KMS-11 (cell line): ENCODE measurements at regions not wholly inside any gene's neighbourhood (a gene's known extent, or its start where the extent isn't known, plus 50 kb on each side); places are given as distances from the start of the nearest gene placed in this dataset.

Experiments used
- H2AFZ ChIP-seq: fragments of 200-600 bp; sonication (generic); 2 replicates; pipeline ENCODE4 v1.6.1; 2016; ENCODE audit warnings: antibody characterized with exemption, mixed run types, low read depth
- H3K27ac ChIP-seq: fragments of 200-600 bp; sonication (generic); 2 replicates; pipeline ENCODE4 v1.6.1; 2016; ENCODE audit warnings: mild to moderate bottlenecking, mixed run types
- H3K27me3 ChIP-seq: fragments of 200-600 bp; sonication (generic); 2 replicates; pipeline ENCODE4 v1.6.1; 2017; ENCODE audit warnings: mild to moderate bottlenecking, low read depth, mixed run types, moderate library complexity; ENCODE audit not compliant: insufficient read depth
- H3K36me3 ChIP-seq: fragments of 200-600 bp; sonication (generic); 2 replicates; pipeline ENCODE4 v1.6.1; 2017; ENCODE audit warnings: mild to moderate bottlenecking, mixed run types; ENCODE audit not compliant: insufficient read depth
- H3K4me1 ChIP-seq: fragments of 200-600 bp; sonication (generic); 2 replicates; pipeline ENCODE4 v1.6.1; 2016; ENCODE audit warnings: mild to moderate bottlenecking, low read depth, mixed run types; ENCODE audit not compliant: poor library complexity, severe bottlenecking
- H3K4me2 ChIP-seq: fragments of 200-600 bp; sonication (generic); 2 replicates; pipeline ENCODE4 v1.7.0; 2016; ENCODE audit warnings: mild to moderate bottlenecking, mixed run types
- H3K4me3 ChIP-seq: fragments of 200-600 bp; sonication (generic); IDR thresholded peaks from 2 replicates; pipeline ENCODE4 v1.6.1; 2017; ENCODE audit warnings: low read depth, low read length, mixed read lengths; ENCODE audit not compliant: insufficient read depth
- H3K79me2 ChIP-seq: fragments of 200-600 bp; sonication (generic); 2 replicates; pipeline ENCODE4 v1.6.1; 2016; ENCODE audit warnings: low read depth, mixed run types; ENCODE audit not compliant: insufficient read depth
- H3K9ac ChIP-seq: fragments of 200-600 bp; sonication (generic); 2 replicates; pipeline ENCODE4 v1.6.1; 2016; ENCODE audit warnings: mild to moderate bottlenecking, mixed run types
- H4K20me1 ChIP-seq: fragments of 200-600 bp; sonication (generic); 2 replicates; pipeline ENCODE4 v1.6.1; 2016; ENCODE audit warnings: mild to moderate bottlenecking, mixed run types; ENCODE audit not compliant: insufficient read depth
- TF ChIP-seq, protein P1 (sequence below): fragments of 200-600 bp; sonication (generic); conservative IDR thresholded peaks from 2 replicates; pipeline ENCODE4 v1.6.1; 2017; ENCODE audit warnings: low read depth, mild to moderate bottlenecking, antibody characterized with exemption, low read length, moderate library complexity, mixed read lengths

DNA sequence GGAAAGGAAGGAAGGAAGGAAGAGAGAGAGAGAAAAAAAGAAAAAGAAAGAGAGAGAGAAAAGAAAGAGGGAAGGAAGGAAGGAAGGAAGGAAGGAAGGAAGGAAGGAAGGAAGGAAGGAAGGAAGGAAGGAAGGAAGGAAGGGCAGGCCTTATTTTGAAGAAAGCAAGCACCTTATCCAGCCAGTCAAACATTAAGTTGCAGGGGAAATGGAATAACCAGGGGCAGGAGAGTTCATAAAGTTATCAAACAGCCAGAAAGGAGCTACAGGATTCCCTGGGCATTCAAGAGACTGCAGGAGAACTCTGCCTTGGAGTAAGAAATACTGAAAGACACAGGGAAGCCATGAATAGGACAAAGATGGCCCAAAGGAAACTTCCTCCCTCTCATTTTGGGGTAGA lies 672.0 kb upstream of the INTU start:
- Histone ChIP-seq H2AFZ (no peak overlapping the region), H4K20me1 (no peaks in the 10 kb centered on the region), H3K4me3 (no peak overlapping the region), H3K9ac (no peak overlapping the region), H3K27me3 (no peaks in the 10 kb centered on the region), H3K4me2 (no peak overlapping the region), H3K27ac (no peak overlapping the region), H3K36me3 (no peaks in the 10 kb centered on the region), H3K79me2 (no peaks in the 10 kb centered on the region), H3K4me1 (no peaks in the 10 kb centered on the region)
- TF ChIP-seq, protein P1, sequence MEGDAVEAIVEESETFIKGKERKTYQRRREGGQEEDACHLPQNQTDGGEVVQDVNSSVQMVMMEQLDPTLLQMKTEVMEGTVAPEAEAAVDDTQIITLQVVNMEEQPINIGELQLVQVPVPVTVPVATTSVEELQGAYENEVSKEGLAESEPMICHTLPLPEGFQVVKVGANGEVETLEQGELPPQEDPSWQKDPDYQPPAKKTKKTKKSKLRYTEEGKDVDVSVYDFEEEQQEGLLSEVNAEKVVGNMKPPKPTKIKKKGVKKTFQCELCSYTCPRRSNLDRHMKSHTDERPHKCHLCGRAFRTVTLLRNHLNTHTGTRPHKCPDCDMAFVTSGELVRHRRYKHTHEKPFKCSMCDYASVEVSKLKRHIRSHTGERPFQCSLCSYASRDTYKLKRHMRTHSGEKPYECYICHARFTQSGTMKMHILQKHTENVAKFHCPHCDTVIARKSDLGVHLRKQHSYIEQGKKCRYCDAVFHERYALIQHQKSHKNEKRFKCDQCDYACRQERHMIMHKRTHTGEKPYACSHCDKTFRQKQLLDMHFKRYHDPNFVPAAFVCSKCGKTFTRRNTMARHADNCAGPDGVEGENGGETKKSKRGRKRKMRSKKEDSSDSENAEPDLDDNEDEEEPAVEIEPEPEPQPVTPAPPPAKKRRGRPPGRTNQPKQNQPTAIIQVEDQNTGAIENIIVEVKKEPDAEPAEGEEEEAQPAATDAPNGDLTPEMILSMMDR: no peak

DNA sequence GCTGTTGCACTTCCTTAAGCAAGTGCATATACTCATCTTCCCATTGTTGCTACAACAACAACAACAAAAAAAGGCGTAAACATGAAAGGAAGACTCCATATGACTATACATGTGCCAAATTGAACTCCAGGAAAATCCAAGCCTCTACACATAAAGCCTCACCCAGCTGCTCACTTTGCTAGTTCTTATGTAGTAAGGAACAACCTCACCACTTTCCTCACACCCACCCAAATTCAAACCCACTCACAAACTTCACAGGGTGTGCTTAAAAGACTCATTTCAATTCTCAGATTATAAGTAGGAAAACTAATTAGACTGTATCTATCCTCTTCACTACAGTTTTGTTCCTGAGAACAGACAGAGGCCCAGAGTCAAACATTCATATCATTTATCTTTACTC lies 671.1 kb upstream of the INTU start:
- no peak overlapping the region for H3K27ac ChIP-seq
- no peak overlapping the region for H3K4me2 ChIP-seq
- H4K20me1 ChIP-seq: no peaks in the 10 kb centered on the region
- H2AFZ ChIP-seq: no peak overlapping the region
- H3K4me1 ChIP-seq: no peaks in the 10 kb centered on the region
- TF ChIP-seq, protein P1: no peak
- no peak overlapping the region for H3K9ac ChIP-seq
- H3K4me3 ChIP-seq: no peak overlapping the region
- no peaks in the 10 kb centered on the region for H3K36me3 ChIP-seq
- H3K79me2 ChIP-seq: no peaks in the 10 kb centered on the region
- no peaks in the 10 kb centered on the region for H3K27me3 ChIP-seq

DNA sequence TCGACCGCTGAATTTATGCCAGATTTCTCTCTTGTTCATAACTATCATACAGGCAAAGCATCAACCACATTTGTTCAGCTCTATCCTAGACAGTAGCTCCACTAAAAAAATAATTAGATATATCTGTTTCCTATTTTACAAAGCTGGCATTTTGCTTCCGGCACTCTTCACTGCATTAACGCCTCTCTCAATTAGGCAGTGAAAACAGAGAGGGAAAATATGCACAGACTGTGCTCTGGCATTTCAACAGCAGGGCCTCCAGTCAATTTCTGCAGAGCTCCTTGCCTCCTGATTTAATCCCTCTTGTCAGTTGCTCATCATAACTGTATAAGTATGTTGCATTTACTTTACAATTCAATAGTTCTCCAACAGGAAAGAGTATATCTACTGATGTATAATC lies 666.9 kb upstream of the INTU start:
- Histone ChIP-seq H3K9ac (no peak overlapping the region), H2AFZ (no peak overlapping the region), H4K20me1 (no peaks in the 10 kb centered on the region), H3K4me2 (no peak overlapping the region), H3K27ac (no peak overlapping the region), H3K27me3 (no peaks in the 10 kb centered on the region), H3K36me3 (no peaks in the 10 kb centered on the region), H3K4me3 (no peak overlapping the region), H3K4me1 (no peaks in the 10 kb centered on the region), H3K79me2 (no peaks in the 10 kb centered on the region)
- TF ChIP-seq, protein P1: no peak

DNA sequence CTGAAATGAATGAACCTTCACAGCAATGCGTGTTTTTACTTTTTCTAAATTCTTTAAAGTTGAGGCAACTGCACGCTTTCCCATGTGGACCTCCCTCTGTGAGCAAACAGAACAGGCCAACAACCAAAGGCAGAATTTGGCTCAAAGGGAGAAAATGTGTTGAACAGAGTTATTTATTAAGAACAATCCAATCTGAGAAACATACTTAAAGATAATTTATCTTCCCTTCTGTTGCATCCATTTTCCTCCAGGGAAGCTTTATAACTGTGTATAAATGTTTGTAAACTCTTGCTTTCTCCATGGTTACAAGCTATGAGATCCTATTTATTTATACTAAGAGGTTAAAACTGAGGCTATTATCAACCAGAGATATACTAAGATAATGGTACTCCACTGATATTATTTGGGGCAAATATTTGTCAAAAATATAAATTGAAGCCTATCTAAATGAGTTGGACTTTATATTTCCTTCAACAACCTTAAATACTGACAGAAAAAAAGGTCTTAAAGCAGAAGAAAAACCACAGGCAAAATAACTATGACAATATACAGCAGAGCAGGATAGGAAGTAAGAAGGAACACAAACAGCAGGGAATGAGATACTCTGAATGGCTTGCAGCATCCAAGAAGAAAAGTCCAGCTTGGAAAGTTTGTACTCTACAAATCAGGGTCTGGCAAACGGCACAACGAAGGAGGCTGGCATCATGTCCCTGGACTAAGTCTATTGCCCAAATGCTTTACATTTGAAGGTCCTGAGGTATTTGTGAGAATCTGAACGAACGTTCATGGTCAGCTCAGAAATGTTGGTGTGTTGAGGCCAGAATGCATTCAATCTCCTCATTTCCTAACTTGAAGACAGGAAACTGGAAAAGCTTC lies 663.2 kb upstream of the INTU start:
- H2AFZ ChIP-seq: no peak overlapping the region
- H3K4me3 ChIP-seq: no peak overlapping the region
- H3K4me2 ChIP-seq: no peak overlapping the region
- no peaks in the 10 kb centered on the region for H3K36me3 ChIP-seq
- no peak overlapping the region for H3K9ac ChIP-seq
- no peaks in the 10 kb centered on the region for H3K4me1 ChIP-seq
- H3K79me2 ChIP-seq: no peaks in the 10 kb centered on the region
- H4K20me1 ChIP-seq: no peaks in the 10 kb centered on the region
- no peak overlapping the region for H3K27ac ChIP-seq
- TF ChIP-seq, protein P1: no peak
- no peaks in the 10 kb centered on the region for H3K27me3 ChIP-seq
